H1 (cell line): ENCODE measurements at regions not wholly inside any gene's neighbourhood (a gene's known extent, or its start where the extent isn't known, plus 50 kb on each side); places are given as distances from the start of the nearest gene placed in this dataset.

Experiments
- CTCF ChIA-PET: fragments of 300-600 bp; sonication (Branson Sonifier 250); formaldehyde crosslinking; loops from one replicate; lab custom pipeline; 2021; ENCODE audit not compliant: partially characterized antibody; lab: Charles Lee
- POLR2A ChIA-PET: fragments of 300-600 bp; sonication (Branson Sonifier 250); formaldehyde crosslinking; loops from one replicate; lab custom pipeline; 2021; ENCODE audit warnings: inconsistent platforms; ENCODE audit not compliant: partially characterized antibody; lab: Charles Lee
- DNase-seq, 2 experiments: peaks; one replicate each; pipeline versions ENCODE4 v3.0.0 to v3.0.0-alpha.2; 2010 to 2022; ENCODE audit warnings: low spot score in 2 of 2, low read depth in 1 of 2, mixed read lengths in 1 of 2
- FAIRE-seq: peaks from 2 replicates; lab custom pipeline; 2011; peaks lifted over from hg19 to GRCh38; lab: Jason Lieb, UNC
- H2AFZ ChIP-seq: 2 replicates; pipeline ENCODE4 v1.8.1; 2012; ENCODE audit warnings: low read length, inconsistent platforms
- H2AK5ac ChIP-seq: 2 replicates; pipeline ENCODE4 v1.6.1; 2013; ENCODE audit warnings: low read depth, low read length
- H2BK120ac ChIP-seq: replicated peaks from 2 replicates; pipeline ENCODE3; 2013; ENCODE audit warnings: low read depth, low read length, inconsistent platforms
- H2BK12ac ChIP-seq: 2 replicates; pipeline ENCODE4 v1.6.1; 2013; ENCODE audit warnings: low read depth, low read length
- H2BK15ac ChIP-seq: 2 replicates; pipeline ENCODE4 v1.6.1; 2013; ENCODE audit warnings: low read length
- H2BK20ac ChIP-seq: 2 replicates; pipeline ENCODE4 v1.6.1; 2013; ENCODE audit warnings: low read length
- H2BK5ac ChIP-seq: 2 replicates; pipeline ENCODE4 v1.6.1; 2013; ENCODE audit warnings: low read depth, low read length
- H3K14ac ChIP-seq: 2 replicates; pipeline ENCODE4 v1.6.1; 2013; ENCODE audit warnings: inconsistent platforms; ENCODE audit not compliant: insufficient read length
- H3K18ac ChIP-seq: 2 replicates; pipeline ENCODE4 v1.6.1; 2013; ENCODE audit warnings: low read length; ENCODE audit errors: extremely low read depth
- H3K23ac ChIP-seq: 2 replicates; pipeline ENCODE4 v1.6.1; 2013; ENCODE audit warnings: inconsistent platforms; ENCODE audit not compliant: insufficient read length
- H3K23me2 ChIP-seq: 2 replicates; pipeline ENCODE4 v1.6.1; 2013; ENCODE audit warnings: low read depth, low read length
- H3K27ac ChIP-seq: 2 replicates; pipeline ENCODE4 v1.6.1; 2011; ENCODE audit warnings: low read depth, low read length, inconsistent platforms
- H3K27me3 ChIP-seq, 4 experiments: replicated peaks in 1 of 4; 1 replicate in 1 of 4; 2 replicates in 3 of 4; pipeline versions ENCODE4 v1.6.1 to v1.8.1; 2011 to 2013; ENCODE audit warnings: low read length in 3 of 4, mild to moderate bottlenecking in 3 of 4, inconsistent platforms in 2 of 4, mixed read lengths in 2 of 4, moderate library complexity in 1 of 4; ENCODE audit not compliant: control insufficient read depth in 3 of 4, insufficient read depth in 3 of 4; ENCODE audit errors: extremely low read depth in 1 of 4
- H3K36me3 ChIP-seq, 4 experiments: 2 replicates each; pipeline versions ENCODE4 v1.6.1 to v1.8.1; 2011 to 2013; ENCODE audit warnings: mild to moderate bottlenecking in 4 of 4, low read length in 3 of 4, moderate library complexity in 2 of 4, control low read depth in 1 of 4, inconsistent platforms in 1 of 4; ENCODE audit not compliant: insufficient read depth in 4 of 4, control insufficient read depth in 2 of 4
- H3K4ac ChIP-seq: replicated peaks from 2 replicates; pipeline ENCODE3; 2013; ENCODE audit warnings: low read length, low read depth, mixed read lengths, inconsistent platforms; ENCODE audit not compliant: insufficient read length
- H3K4me1 ChIP-seq, 4 experiments: replicated peaks in 1 of 4; 1 replicate in 1 of 4; 2 replicates in 3 of 4; pipeline versions ENCODE4 v1.6.1 to v1.8.1; 2011 to 2013; ENCODE audit warnings: low read length in 3 of 4, inconsistent platforms in 2 of 4, mixed read lengths in 1 of 4; ENCODE audit not compliant: insufficient read depth in 4 of 4, control insufficient read depth in 3 of 4
- H3K4me2 ChIP-seq, 2 experiments: 2 replicates each; pipeline versions ENCODE4 v1.6.1 to v1.8.1; 2011 to 2013; ENCODE audit warnings: low read depth in 2 of 2, low read length in 2 of 2, control low read depth in 1 of 2, inconsistent platforms in 1 of 2, mild to moderate bottlenecking in 1 of 2; ENCODE audit not compliant: insufficient read depth in 1 of 2
- H3K4me3 ChIP-seq, 4 experiments: fragments of 200-600, 300-600 bp in 1 of 4; sonication (generic), shearing (Covaris generic), sonication (Bioruptor Twin) in 1 of 4; 2 replicates each; pipeline versions ENCODE4 v1.5.1 to v1.8.1; 2011 to 2016; ENCODE audit warnings: low read length in 4 of 4, low read depth in 3 of 4, control low read depth in 2 of 4, inconsistent platforms in 2 of 4, mild to moderate bottlenecking in 2 of 4, mixed read lengths in 1 of 4, moderate library complexity in 1 of 4; ENCODE audit not compliant: insufficient read depth in 2 of 4; ENCODE audit errors: extremely low read depth in 1 of 4
- H3K56ac ChIP-seq: replicated peaks from 2 replicates; pipeline ENCODE3; 2013; ENCODE audit warnings: low read depth, mild to moderate bottlenecking, mixed read lengths, low read length, inconsistent platforms; ENCODE audit not compliant: insufficient read length
- H3K79me1 ChIP-seq: 2 replicates; pipeline ENCODE4 v1.6.1; 2013; ENCODE audit warnings: low read depth, low read length, control low read depth
- H3K79me2 ChIP-seq, 2 experiments: 2 replicates each; pipeline versions ENCODE4 v1.6.1 to v1.8.1; 2012 to 2013; ENCODE audit warnings: low read length in 2 of 2, mild to moderate bottlenecking in 2 of 2, inconsistent platforms in 1 of 2; ENCODE audit not compliant: insufficient read depth in 2 of 2, control insufficient read depth in 1 of 2
- H3K9ac ChIP-seq, 4 experiments: replicated peaks in 1 of 4; 1 replicate in 1 of 4; 2 replicates in 3 of 4; pipeline versions ENCODE4 v1.6.1 to v1.8.1; 2011 to 2013; ENCODE audit warnings: low read depth in 3 of 4, low read length in 3 of 4, control low read depth in 2 of 4, mild to moderate bottlenecking in 2 of 4, moderate library complexity in 2 of 4, inconsistent platforms in 1 of 4; ENCODE audit errors: extremely low read depth in 1 of 4
- H3K9me3 ChIP-seq, 2 experiments: 2 replicates each; pipeline versions ENCODE4 v1.6.1 to v1.8.1; 2012 to 2013; ENCODE audit warnings: mild to moderate bottlenecking in 2 of 2, moderate library complexity in 2 of 2, control low read depth in 1 of 2, inconsistent platforms in 1 of 2, low read depth in 1 of 2, low read length in 1 of 2, mixed read lengths in 1 of 2; ENCODE audit not compliant: insufficient read depth in 2 of 2
- H4K20me1 ChIP-seq, 2 experiments: replicated peaks in 1 of 2; 2 replicates each; pipeline versions ENCODE3 to v1.8.1; 2011 to 2013; ENCODE audit warnings: inconsistent platforms in 2 of 2, low read length in 2 of 2, mild to moderate bottlenecking in 1 of 2; ENCODE audit not compliant: insufficient read depth in 2 of 2, control insufficient read depth in 1 of 2
- H4K5ac ChIP-seq: 2 replicates; pipeline ENCODE4 v1.6.1; 2013; ENCODE audit warnings: low read length, low read depth, mixed read lengths, inconsistent platforms; ENCODE audit not compliant: insufficient read length
- H4K8ac ChIP-seq: 2 replicates; pipeline ENCODE4 v1.8.0; 2013; ENCODE audit warnings: mild to moderate bottlenecking, moderate library complexity, low read length, inconsistent platforms; ENCODE audit not compliant: insufficient read depth; ENCODE audit errors: extremely low read depth
- H4K91ac ChIP-seq: replicated peaks from 2 replicates; pipeline ENCODE3; 2013; ENCODE audit warnings: low read length, mixed read lengths, inconsistent platforms; ENCODE audit not compliant: insufficient read length
- FOSL1 ChIP-seq: IDR thresholded peaks from 2 replicates; pipeline ENCODE4 v1.6.1; 2011; ENCODE audit warnings: mild to moderate bottlenecking, low read depth, low read length, moderate library complexity; ENCODE audit not compliant: insufficient read depth
- GTF2F1 ChIP-seq: IDR thresholded peaks from 2 replicates; pipeline ENCODE4 v1.6.1; 2012; ENCODE audit warnings: low read depth, low read length, improper control_type of control experiment, borderline replicate concordance
- MAX ChIP-seq: IDR thresholded peaks from 2 replicates; pipeline ENCODE4 v1.6.1; 2012; ENCODE audit warnings: inconsistent platforms
- RAD21 ChIP-seq, 2 experiments: IDR thresholded peaks in 1 of 2; conservative IDR thresholded peaks in 1 of 2; 2 replicates each; pipeline ENCODE4 v1.6.1; 2011; ENCODE audit warnings: low read depth in 2 of 2, low read length in 2 of 2, improper control_type of control experiment in 1 of 2, inconsistent platforms in 1 of 2, mild to moderate bottlenecking in 1 of 2, moderate library complexity in 1 of 2
- ZNF274 ChIP-seq: IDR thresholded peaks from 2 replicates; pipeline ENCODE4 v1.7.0; 2012; ENCODE audit warnings: low read length, borderline replicate concordance; ENCODE audit errors: extremely low read depth

GRCh38 chr1:88609051-88609450, 75.0 kb upstream of the PKN2 start:
- FAIRE-seq (no peak), DNase-seq (no peak)
- POLR2A ChIA-PET, result interaction anchor here (0.7 kb wide), 1 partner anchor 388 kb away, joined by 3 read pairs; no protein-coding TSS in a partner anchor
- TF ChIP-seq GTF2F1, result no peak
- TF ChIP-seq RAD21 (IDR thresholded peaks at IDR 0.05 in 1 of 2, conservative IDR thresholded peaks at IDR 0.05 in 1 of 2; ENCODE audit: low read depth in 2 of 2, low read length in 2 of 2), result no peak
- no peak for TF ChIP-seq MAX
- no peak for TF ChIP-seq ZNF274
- TF ChIP-seq FOSL1, result no peak

More at GRCh38 chr1:88609051-88609450, 75.0 kb upstream of the PKN2 start:
- Histone ChIP-seq H2BK15ac (no peak overlapping the region), H3K4me3 (no peak overlapping the region), H2BK120ac (no peak overlapping the region), H3K18ac (no peak overlapping the region), H3K27me3 (no peaks in the 10 kb centered on the region), H3K36me3 (no peaks in the 10 kb centered on the region), H3K79me1 (no peaks in the 10 kb centered on the region), H4K8ac (no peak overlapping the region), H2BK5ac (no peak overlapping the region), H3K4ac (no peak overlapping the region), H4K5ac (no peak overlapping the region), H3K79me2 (no peaks in the 10 kb centered on the region), H4K91ac (no peak overlapping the region), H3K27ac (no peak overlapping the region), H2BK20ac (no peak overlapping the region), H2AFZ (no peak overlapping the region), H3K23ac (no peak overlapping the region), H2AK5ac (no peak overlapping the region), H2BK12ac (no peak overlapping the region), H3K56ac (no peak overlapping the region), H3K23me2 (no peaks in the 10 kb centered on the region), H3K4me1 (no peaks in the 10 kb centered on the region), H4K20me1 (no peaks in the 10 kb centered on the region), H3K9me3 (no peaks in the 10 kb centered on the region), H3K9ac (no peak overlapping the region), H3K4me2 (no peak overlapping the region), H3K14ac (no peak overlapping the region)
- CTCF ChIA-PET, result interaction anchor here (0.7 to 1.5 kb wide), 7 partner anchors 8 to 364 kb away, joined by 3 to 4 read pairs (median 3); no protein-coding TSS in a partner anchor
